ENCODE measurements at regions not wholly inside any gene's neighbourhood (a gene's known extent, or its start where the extent isn't known, plus 50 kb on each side); places are given as distances from the start of the nearest gene placed in this dataset.

DNA sequence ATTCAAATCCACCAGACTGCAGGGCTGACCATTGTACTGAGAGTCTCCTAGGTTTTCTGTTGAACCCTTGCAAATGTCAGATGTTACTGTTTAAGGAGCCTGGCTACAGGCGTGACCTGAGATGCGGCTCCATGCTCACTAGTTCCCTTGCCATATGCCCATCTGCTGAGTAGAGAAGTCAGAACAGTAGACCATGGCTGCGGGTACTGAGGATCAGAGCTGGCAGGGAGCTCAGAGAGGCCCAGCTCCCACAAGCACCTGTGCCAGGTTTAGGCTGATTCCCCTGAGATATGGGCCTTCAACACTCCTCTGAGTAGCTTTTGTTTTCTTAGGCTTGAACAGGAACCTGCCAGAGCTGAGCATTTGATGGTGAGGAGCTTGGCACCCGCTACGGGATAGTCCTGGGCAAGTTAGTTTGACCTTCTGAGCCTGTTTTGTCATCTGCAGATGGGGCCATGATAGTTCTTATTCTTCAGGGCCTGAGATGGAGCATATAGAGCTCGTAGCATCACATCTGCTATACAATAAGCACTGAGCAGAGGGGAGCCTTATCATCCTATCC lies 83.7 kb downstream of the BOD1 start:
- BruUV-seq (replicated peaks): no TSS peak
- TF ChIP-seq EZH2phosphoT487 (IDR thresholded peaks at IDR 0.05; ENCODE audit: borderline replicate concordance, low read length) (no peak), EZH2 (IDR thresholded peaks at IDR 0.05; ENCODE audit: low read length, unreplicated experiment) (no peak)
- TF ChIP-seq, protein P1, sequence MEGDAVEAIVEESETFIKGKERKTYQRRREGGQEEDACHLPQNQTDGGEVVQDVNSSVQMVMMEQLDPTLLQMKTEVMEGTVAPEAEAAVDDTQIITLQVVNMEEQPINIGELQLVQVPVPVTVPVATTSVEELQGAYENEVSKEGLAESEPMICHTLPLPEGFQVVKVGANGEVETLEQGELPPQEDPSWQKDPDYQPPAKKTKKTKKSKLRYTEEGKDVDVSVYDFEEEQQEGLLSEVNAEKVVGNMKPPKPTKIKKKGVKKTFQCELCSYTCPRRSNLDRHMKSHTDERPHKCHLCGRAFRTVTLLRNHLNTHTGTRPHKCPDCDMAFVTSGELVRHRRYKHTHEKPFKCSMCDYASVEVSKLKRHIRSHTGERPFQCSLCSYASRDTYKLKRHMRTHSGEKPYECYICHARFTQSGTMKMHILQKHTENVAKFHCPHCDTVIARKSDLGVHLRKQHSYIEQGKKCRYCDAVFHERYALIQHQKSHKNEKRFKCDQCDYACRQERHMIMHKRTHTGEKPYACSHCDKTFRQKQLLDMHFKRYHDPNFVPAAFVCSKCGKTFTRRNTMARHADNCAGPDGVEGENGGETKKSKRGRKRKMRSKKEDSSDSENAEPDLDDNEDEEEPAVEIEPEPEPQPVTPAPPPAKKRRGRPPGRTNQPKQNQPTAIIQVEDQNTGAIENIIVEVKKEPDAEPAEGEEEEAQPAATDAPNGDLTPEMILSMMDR (conservative IDR thresholded peaks at IDR 0.05; ENCODE audit: low read depth, low read length): no peak
- no peak overlapping the region for H2AFZ ChIP-seq (ENCODE audit: low read length)
- no peaks in the 10 kb centered on the region for H3K9me3 ChIP-seq (ENCODE audit: low read length)
- CTCF ChIA-PET: no interaction called here
- POLR2A ChIA-PET (ENCODE audit: unreplicated experiment): no interaction called here
- no peak overlapping the region for H3K27ac ChIP-seq (ENCODE audit: low read length)
- H4K20me1 ChIP-seq (ENCODE audit: low read length): no peaks in the 10 kb centered on the region
- H3K4me3 ChIP-seq (ENCODE audit: low read length): no peak overlapping the region
- H3K36me3 ChIP-seq (ENCODE audit: low read depth, low read length): no peaks in the 10 kb centered on the region
- DNase-seq (no peak), ATAC-seq (no peak)
- peaks cover 6% of the 10 kb centered on the region; the same call in 1 of the 2 replicates for H3K4me1 ChIP-seq (ENCODE audit: insufficient read depth, low read length)
- no peaks in the 10 kb centered on the region for H3F3A ChIP-seq (ENCODE audit: low read length, unreplicated experiment)
- intact Hi-C loops (cut with micrococcal nuclease): no loop called here
- H3K79me2 ChIP-seq (ENCODE audit: low read length): no peaks in the 10 kb centered on the region
- no peak overlapping the region for H3K4me2 ChIP-seq (ENCODE audit: low read length)
- no peaks in the 10 kb centered on the region for H3K27me3 ChIP-seq (ENCODE audit: low read length)
- H3K9ac ChIP-seq (ENCODE audit: low read length): no peak overlapping the region
- no peaks in the 10 kb centered on the region for H3K9me2 ChIP-seq (replicated peaks; ENCODE audit: low read length)

DNA sequence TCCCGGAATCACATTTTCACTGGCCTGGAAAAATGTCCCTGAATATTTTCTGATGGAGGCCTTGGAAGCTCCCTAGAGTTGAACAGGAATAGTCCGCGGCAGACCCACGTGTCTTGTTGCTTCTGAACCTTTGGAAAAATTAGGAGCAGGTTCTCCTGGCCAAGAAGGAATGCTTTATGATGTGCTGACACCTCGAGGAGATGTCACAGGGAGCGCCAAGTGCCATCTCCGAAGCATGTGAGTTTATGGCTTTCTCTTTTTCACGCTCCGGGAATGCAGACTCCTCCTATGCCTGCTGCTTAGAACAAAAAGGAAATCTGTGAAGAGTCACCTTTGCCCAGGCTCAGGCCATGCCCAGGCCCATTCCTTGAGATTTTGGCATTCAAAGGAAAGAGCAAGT lies 84.6 kb downstream of the BOD1 start:
- Histone ChIP-seq H3K9me3 (ENCODE audit: low read length) (no peaks in the 10 kb centered on the region), H3K4me3 (ENCODE audit: low read length) (no peak overlapping the region), H3K4me2 (ENCODE audit: low read length) (no peak overlapping the region), H3K9me2 (replicated peaks; ENCODE audit: low read length) (no peaks in the 10 kb centered on the region), H3K27me3 (ENCODE audit: low read length) (no peaks in the 10 kb centered on the region), H3K79me2 (ENCODE audit: low read length) (no peaks in the 10 kb centered on the region), H3K36me3 (ENCODE audit: low read depth, low read length) (no peaks in the 10 kb centered on the region), H4K20me1 (ENCODE audit: low read length) (no peaks in the 10 kb centered on the region), H3F3A (ENCODE audit: low read length, unreplicated experiment) (no peaks in the 10 kb centered on the region), H3K9ac (ENCODE audit: low read length) (no peak overlapping the region), H2AFZ (ENCODE audit: low read length) (no peak overlapping the region), H3K4me1 (ENCODE audit: insufficient read depth, low read length) (peaks cover 6% of the 10 kb centered on the region; the same call in 1 of the 2 replicates), H3K27ac (ENCODE audit: low read length) (no peak overlapping the region)
- CTCF ChIA-PET: no interaction called here
- intact Hi-C loops (cut with micrococcal nuclease): no loop called here
- DNase-seq (no peak), ATAC-seq (no peak)
- POLR2A ChIA-PET (ENCODE audit: unreplicated experiment): no interaction called here
- no peak for TF ChIP-seq EZH2phosphoT487 (IDR thresholded peaks at IDR 0.05; ENCODE audit: borderline replicate concordance, low read length)
- TF ChIP-seq EZH2 (IDR thresholded peaks at IDR 0.05; ENCODE audit: low read length, unreplicated experiment): no peak
- TF ChIP-seq, protein P1 (conservative IDR thresholded peaks at IDR 0.05; ENCODE audit: low read depth, low read length): no peak
- no TSS peak for BruUV-seq (replicated peaks)

DNA sequence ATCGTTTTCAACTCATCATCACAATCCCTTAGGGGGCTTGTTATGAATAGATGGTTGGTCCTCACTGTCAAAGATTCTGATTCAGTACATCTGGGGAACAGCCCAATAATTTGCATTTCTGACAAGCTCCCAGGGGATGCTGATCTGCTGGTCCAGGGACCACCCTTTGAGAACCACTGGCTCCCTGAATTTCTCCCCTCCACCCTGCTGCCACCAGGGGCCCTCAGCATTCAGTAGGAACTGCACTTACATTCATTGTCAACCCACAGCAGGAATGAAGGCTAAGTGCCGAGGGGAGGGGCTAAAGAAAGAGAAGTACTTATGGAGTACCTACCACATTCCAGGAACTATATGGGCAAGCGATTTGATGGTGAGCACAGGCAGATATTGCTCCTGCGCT lies 85.9 kb downstream of the BOD1 start:
- Histone ChIP-seq H3K79me2 (ENCODE audit: low read length) (no peaks in the 10 kb centered on the region), H2AFZ (ENCODE audit: low read length) (no peak overlapping the region), H4K20me1 (ENCODE audit: low read length) (no peaks in the 10 kb centered on the region), H3F3A (ENCODE audit: low read length, unreplicated experiment) (no peaks in the 10 kb centered on the region), H3K9ac (ENCODE audit: low read length) (no peak overlapping the region), H3K27ac (ENCODE audit: low read length) (no peak overlapping the region), H3K27me3 (ENCODE audit: low read length) (no peaks in the 10 kb centered on the region), H3K9me2 (replicated peaks; ENCODE audit: low read length) (no peaks in the 10 kb centered on the region), H3K9me3 (ENCODE audit: low read length) (no peaks in the 10 kb centered on the region), H3K4me1 (ENCODE audit: insufficient read depth, low read length) (no peaks in the 10 kb centered on the region), H3K4me3 (ENCODE audit: low read length) (no peak overlapping the region), H3K4me2 (ENCODE audit: low read length) (no peak overlapping the region), H3K36me3 (ENCODE audit: low read depth, low read length) (no peaks in the 10 kb centered on the region)
- no peak for TF ChIP-seq EZH2 (IDR thresholded peaks at IDR 0.05; ENCODE audit: low read length, unreplicated experiment)
- TF ChIP-seq, protein P1 (conservative IDR thresholded peaks at IDR 0.05; ENCODE audit: low read depth, low read length): peak; percentile 60
- no TSS peak for BruUV-seq (replicated peaks)
- ATAC-seq (peak; percentile 73), DNase-seq (peak; percentile 33)
- intact Hi-C loops (cut with micrococcal nuclease): no loop called here
- POLR2A ChIA-PET (ENCODE audit: unreplicated experiment): no interaction called here
- CTCF ChIA-PET: no interaction called here

All from PC-3 (cell line).